ENCODE measurements at regions not wholly inside any gene's neighbourhood (a gene's known extent, or its start where the extent isn't known, plus 50 kb on each side); places are given as distances from the start of the nearest gene placed in this dataset.

DNA sequence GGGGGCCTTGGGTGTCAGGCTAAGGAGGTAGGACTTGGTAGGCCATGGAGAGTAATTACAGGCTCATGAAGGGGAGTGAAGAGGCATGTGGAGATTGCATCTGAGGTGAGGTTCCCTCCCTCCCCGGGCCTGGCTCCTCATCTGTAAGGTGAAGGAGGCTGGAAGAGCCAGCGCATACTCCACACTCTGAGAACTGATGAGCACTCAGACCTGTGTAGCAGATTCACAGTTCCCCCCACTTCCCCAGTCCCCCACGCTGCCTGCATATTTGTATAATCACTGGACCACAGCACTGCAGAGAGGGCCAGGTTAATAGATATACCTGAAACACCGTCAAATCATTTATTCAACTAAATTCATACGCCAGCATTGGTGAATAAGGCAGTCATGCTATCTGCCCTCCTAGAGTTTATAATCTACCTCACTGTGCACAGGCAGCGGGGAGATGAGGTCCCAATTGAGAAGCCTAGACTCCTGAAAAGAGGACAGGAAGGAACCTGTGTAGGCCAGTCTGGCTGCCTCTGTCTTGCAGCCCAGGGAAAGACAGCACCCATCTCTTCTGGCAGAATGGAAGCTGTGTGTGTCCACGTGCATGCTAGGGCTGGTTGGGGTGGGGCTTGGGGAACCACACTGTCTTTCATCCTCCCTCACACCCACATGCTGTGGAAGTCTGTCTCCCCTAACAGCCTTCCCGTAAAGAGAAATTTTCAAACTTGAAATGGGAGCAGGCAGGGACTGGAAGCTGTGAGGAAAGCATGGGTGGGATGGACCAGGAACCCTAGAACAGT, 110.6 kb upstream of the ATP1A1 start:
- H3K36me3 Mint-ChIP-seq (ENCODE audit: insufficient read depth in 1 of 3, low read depth in 3 of 3) = no peaks in the 10 kb centered on the region; a peak in 1 of 7 replicates

More for the DNA sequence above, 110.6 kb upstream of the ATP1A1 start:
- no peaks in the 10 kb centered on the region for H4K20me1 ChIP-seq (ENCODE audit: control insufficient read depth, insufficient read depth, insufficient read length)
- H2AFZ ChIP-seq (ENCODE audit: low read length) = no peak overlapping the region
- no peak overlapping the region for H3K4ac ChIP-seq (ENCODE audit: low read depth, low read length)
- WGBS (ENCODE audit: extremely low coverage, insufficient read length, low lambda C conversion rate) = no CpG with 5 or more reads among the region's 8 CpGs
- H3K27ac ChIP-seq (ENCODE audit: insufficient read length, low read depth, low read length) = no peak overlapping the region
- no peaks in the 10 kb centered on the region for H3K79me2 ChIP-seq (ENCODE audit: insufficient read depth, low read length)
- TF ChIP-seq, protein P1, sequence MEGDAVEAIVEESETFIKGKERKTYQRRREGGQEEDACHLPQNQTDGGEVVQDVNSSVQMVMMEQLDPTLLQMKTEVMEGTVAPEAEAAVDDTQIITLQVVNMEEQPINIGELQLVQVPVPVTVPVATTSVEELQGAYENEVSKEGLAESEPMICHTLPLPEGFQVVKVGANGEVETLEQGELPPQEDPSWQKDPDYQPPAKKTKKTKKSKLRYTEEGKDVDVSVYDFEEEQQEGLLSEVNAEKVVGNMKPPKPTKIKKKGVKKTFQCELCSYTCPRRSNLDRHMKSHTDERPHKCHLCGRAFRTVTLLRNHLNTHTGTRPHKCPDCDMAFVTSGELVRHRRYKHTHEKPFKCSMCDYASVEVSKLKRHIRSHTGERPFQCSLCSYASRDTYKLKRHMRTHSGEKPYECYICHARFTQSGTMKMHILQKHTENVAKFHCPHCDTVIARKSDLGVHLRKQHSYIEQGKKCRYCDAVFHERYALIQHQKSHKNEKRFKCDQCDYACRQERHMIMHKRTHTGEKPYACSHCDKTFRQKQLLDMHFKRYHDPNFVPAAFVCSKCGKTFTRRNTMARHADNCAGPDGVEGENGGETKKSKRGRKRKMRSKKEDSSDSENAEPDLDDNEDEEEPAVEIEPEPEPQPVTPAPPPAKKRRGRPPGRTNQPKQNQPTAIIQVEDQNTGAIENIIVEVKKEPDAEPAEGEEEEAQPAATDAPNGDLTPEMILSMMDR (conservative IDR thresholded peaks at IDR 0.05) = no peak
- H3K4me1 Mint-ChIP-seq = peaks cover 22 to 34% of the 10 kb centered on the region in 2 experiments
- no peaks in the 10 kb centered on the region for H3K9me3 Mint-ChIP-seq
- no peak for DNase-seq
- H2AK5ac ChIP-seq (ENCODE audit: insufficient read length, low read length) = no peak overlapping the region
- no peak overlapping the region for H4K5ac ChIP-seq (ENCODE audit: insufficient read length, low read depth, low read length)
- no peak overlapping the region for H2BK15ac ChIP-seq (ENCODE audit: low read depth, low read length)
- H4K91ac ChIP-seq (ENCODE audit: insufficient read length, low read depth, low read length) = no peak overlapping the region
- H3K14ac ChIP-seq (ENCODE audit: insufficient read depth, low read length) = no peak overlapping the region
- H3T11ph ChIP-seq (ENCODE audit: low read length) = no peak overlapping the region
- no peaks in the 10 kb centered on the region for H3K9me3 ChIP-seq (ENCODE audit: control insufficient read depth, low read depth, low read length)
- H3K4me1 ChIP-seq (ENCODE audit: insufficient read depth, low read length) = no peaks in the 10 kb centered on the region
- H3K4me3 Mint-ChIP-seq = no peak overlapping the region
- H2BK12ac ChIP-seq (ENCODE audit: insufficient read length, low read depth, low read length) = no peak overlapping the region
- H3K4me2 ChIP-seq (ENCODE audit: insufficient read depth, insufficient read length, low read length) = no peak overlapping the region
- H2BK20ac ChIP-seq (ENCODE audit: low read depth, low read length, poor library complexity, severe bottlenecking) = no peak overlapping the region
- H3K23me2 ChIP-seq (ENCODE audit: insufficient read length, low read depth, low read length, poor library complexity, severe bottlenecking) = no peaks in the 10 kb centered on the region
- no peak overlapping the region for H4K8ac ChIP-seq (replicated peaks; ENCODE audit: insufficient read length, low read depth, low read length)
- H3K18ac ChIP-seq (ENCODE audit: insufficient read length, low read depth, low read length) = no peak overlapping the region
- peaks cover 1% of the 10 kb centered on the region; the same call in 1 of the 2 replicates for H3K27me3 Mint-ChIP-seq (ENCODE audit: low read depth)
- H3K9ac ChIP-seq (ENCODE audit: extremely low read depth, insufficient read length, low read length) = no peak overlapping the region
- no peak overlapping the region for H3K23ac ChIP-seq (ENCODE audit: insufficient read length, low read depth, low read length)
- no peak overlapping the region for H2BK5ac ChIP-seq (ENCODE audit: insufficient read length, low read length)
- H3K56ac ChIP-seq (ENCODE audit: insufficient read length, low read depth, low read length) = no peak overlapping the region
- H2BK120ac ChIP-seq (ENCODE audit: low read depth, low read length, poor library complexity, severe bottlenecking) = no peak overlapping the region
- H3K79me1 ChIP-seq (ENCODE audit: insufficient read depth, low read depth, low read length, poor library complexity, severe bottlenecking) = no peaks in the 10 kb centered on the region
- no peaks in the 10 kb centered on the region for H3K27me3 ChIP-seq (ENCODE audit: insufficient read depth, low read length)
- no peak overlapping the region; a peak in 1 of 7 replicates for H3K27ac Mint-ChIP-seq
